A673 (cell line): ENCODE measurements at regions not wholly inside any gene's neighbourhood (a gene's known extent, or its start where the extent isn't known, plus 50 kb on each side); places are given as distances from the start of the nearest gene placed in this dataset.

Experiments used
- CTCF ChIP-seq: fragments of 300-800, 200-600 bp; sonication (generic); conservative IDR thresholded peaks from 2 replicates; pipeline ENCODE4 v1.5.1; 2017; ENCODE audit warnings: low read depth, mild to moderate bottlenecking, antibody characterized with exemption, low read length, moderate library complexity, mixed read lengths
- EZH2 ChIP-seq: fragments of 200-600 bp; sonication (generic); IDR thresholded peaks from 2 replicates; pipeline ENCODE4 v1.6.1; 2017; ENCODE audit warnings: borderline replicate concordance, low read depth, mild to moderate bottlenecking, mixed read lengths, antibody characterized with exemption, low read length; ENCODE audit not compliant: poor library complexity, severe bottlenecking

DNA sequence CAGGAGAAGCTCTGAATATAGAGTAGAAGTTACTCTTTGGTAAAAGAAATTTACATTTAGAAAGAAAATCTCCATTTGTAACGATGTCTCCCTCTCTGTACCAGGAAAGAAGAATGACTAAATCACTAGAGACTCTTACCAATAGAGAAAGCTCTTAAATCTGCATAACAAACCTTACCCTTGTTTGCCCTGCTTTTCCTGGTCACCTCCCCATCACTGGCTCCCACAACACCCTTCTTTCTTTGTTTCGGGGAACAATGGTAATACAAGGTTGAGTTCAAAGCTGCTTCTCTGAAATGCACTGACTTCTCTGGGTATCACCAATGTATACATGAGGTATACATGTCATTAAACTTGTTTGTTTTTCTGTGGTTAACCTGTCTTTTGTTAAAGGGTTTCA, 351.1 kb upstream of the FLRT2 start:
- no peak for TF ChIP-seq CTCF
- no peak for TF ChIP-seq EZH2
